GM19372 (cell line): ENCODE measurements at regions not wholly inside any gene's neighbourhood (a gene's known extent, or its start where the extent isn't known, plus 50 kb on each side); places are given as distances from the start of the nearest gene placed in this dataset.

Experiments used
- ATAC-seq: cut with Tn5 transposase; IDR thresholded peaks from one replicate; pipeline ENCODE4 v1.9.1; 2021; ENCODE audit warnings: mild to moderate bottlenecking, low read depth, moderate library complexity; ENCODE audit not compliant: unreplicated experiment

GRCh38 chr14:29494312-29494711 lies 433.3 kb downstream of the PRKD1 start:
- ATAC-seq, result no peak

DNA sequence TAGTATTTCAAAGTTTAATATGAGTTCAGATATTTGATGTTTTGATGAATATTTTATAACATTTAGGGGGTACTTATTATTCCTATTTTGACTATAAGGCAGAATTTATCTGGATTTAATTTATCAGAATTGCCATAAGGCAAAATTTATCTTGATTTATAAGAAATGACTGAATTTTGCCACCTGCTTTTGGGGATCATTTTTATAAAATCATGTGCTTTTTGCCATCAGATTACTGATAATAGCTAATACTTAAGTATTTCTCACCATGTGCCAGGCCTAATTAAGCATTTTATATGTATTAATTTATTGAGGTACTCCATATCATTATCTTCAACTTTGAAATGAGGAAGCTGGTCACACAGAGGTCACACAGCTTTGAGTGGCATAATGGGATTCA lies 423.7 kb downstream of the PRKD1 start:
- ATAC-seq, result no peak

DNA sequence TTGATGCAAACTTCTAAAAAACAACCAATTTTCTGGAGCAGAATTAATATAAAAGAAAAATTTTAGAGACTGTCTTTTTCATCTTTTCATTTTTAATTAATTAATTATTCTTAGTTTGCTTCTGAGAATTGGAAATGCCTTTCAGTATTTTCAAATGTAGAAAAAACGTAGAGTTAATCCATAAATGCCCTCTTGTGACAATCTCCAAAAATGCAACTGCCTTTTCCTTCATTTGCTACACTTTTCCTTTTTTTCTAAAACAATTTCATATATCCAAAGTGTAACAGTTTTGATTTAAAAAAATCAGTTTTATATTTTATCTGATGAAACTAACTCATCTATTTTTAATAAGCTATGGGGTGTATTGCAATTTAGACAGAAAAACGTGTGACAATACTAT lies 409.3 kb downstream of the PRKD1 start:
- ATAC-seq, result no peak

DNA sequence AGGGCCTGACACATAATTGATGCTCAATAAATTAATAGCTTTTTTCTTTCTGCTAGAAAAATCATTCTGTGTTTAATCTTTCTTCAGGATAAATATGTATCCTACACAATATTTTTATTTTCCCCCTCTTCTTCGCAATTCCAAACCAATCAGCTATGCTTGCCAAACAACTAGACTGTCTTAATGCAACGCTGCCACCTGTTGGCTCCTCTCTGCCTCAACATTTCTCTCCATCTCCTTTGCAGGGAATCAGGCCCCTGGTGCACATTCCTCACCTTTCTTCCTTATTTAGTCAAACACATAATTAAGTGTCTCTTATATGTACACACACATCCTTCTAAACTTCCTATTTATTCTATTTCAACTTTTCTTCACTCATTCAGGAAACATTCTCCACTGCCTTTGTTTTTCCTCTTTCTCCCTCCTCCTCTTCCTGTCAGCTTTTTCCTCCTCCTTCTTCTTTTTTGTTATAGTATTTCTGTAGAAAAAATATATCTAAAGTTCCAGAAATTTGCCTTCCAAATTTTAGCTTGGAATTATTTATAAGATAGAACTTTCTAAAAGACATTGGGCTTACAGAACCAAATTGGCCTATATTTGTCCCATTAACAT lies 406.0 kb downstream of the PRKD1 start:
- no peak for ATAC-seq
